T-helper 2 cell treated with Interferon-gamma antibody and Interleukin-4, amounts not matched to agents 5 μg/mL and 100 μg/mL, for 36 hours (primary cell): ENCODE measurements at regions not wholly inside any gene's neighbourhood (a gene's known extent, or its start where the extent isn't known, plus 50 kb on each side); places are given as distances from the start of the nearest gene placed in this dataset.

Experiments used
- DNase-seq: peaks from one replicate; pipeline ENCODE4 v3.0.0; 2021; ENCODE audit warnings: low spot score
- H3K27ac Mint-ChIP-seq: one replicate; pipeline ENCODE4 v1.8.0; 2021; ENCODE audit warnings: mild to moderate bottlenecking, mixed read lengths
- H3K27me3 Mint-ChIP-seq: one replicate; pipeline ENCODE4 v1.8.0; 2021; ENCODE audit warnings: low read depth, mixed read lengths
- H3K36me3 Mint-ChIP-seq: one replicate; pipeline ENCODE4 v1.8.0; 2021; ENCODE audit warnings: low read depth, mixed read lengths
- H3K4me1 Mint-ChIP-seq: one replicate; pipeline ENCODE4 v1.8.0; 2021; ENCODE audit warnings: low read depth, mixed read lengths
- H3K4me3 Mint-ChIP-seq: one replicate; pipeline ENCODE4 v1.8.0; 2022; ENCODE audit warnings: mild to moderate bottlenecking, moderate library complexity, mixed read lengths
- H3K9me3 Mint-ChIP-seq: one replicate; pipeline ENCODE4 v1.8.0; 2021; ENCODE audit warnings: mixed read lengths

GRCh38 chr2:9071584-9072124 is 68.2 kb upstream of the MBOAT2 start:
- no peak overlapping the region for H3K27ac Mint-ChIP-seq
- no peak for DNase-seq

GRCh38 chr2:9071032-9071431 is 67.5 kb upstream of the MBOAT2 start:
- no peak overlapping the region for H3K27ac Mint-ChIP-seq
- H3K27me3 Mint-ChIP-seq = peaks cover 8% of the 10 kb centered on the region
- peaks cover 1% of the 10 kb centered on the region for H3K36me3 Mint-ChIP-seq
- no peak overlapping the region for H3K4me3 Mint-ChIP-seq
- peaks cover 8% of the 10 kb centered on the region for H3K9me3 Mint-ChIP-seq
- H3K4me1 Mint-ChIP-seq = no peaks in the 10 kb centered on the region
- no peak for DNase-seq

More at GRCh38 chr2:9071584-9072124, 68.2 kb upstream of the MBOAT2 start:
- H3K4me3 Mint-ChIP-seq = no peak overlapping the region
- H3K9me3 Mint-ChIP-seq = peaks cover 3% of the 10 kb centered on the region
- no peaks in the 10 kb centered on the region for H3K36me3 Mint-ChIP-seq
- H3K4me1 Mint-ChIP-seq = no peaks in the 10 kb centered on the region
- peaks cover 8% of the 10 kb centered on the region for H3K27me3 Mint-ChIP-seq

- Mint-ChIP-seq H3K9me3 (peaks cover 17% of the 10 kb centered on the region), H3K27ac (no peak overlapping the region), H3K4me1 (no peaks in the 10 kb centered on the region), H3K27me3 (peaks cover 9% of the 10 kb centered on the region), H3K36me3 (peaks cover 1% of the 10 kb centered on the region), H3K4me3 (no peak overlapping the region)
- DNase-seq = no peak
Measured at GRCh38 chr2:9069543-9069942, 66.1 kb upstream of the MBOAT2 start.

- Mint-ChIP-seq H3K4me1 (no peaks in the 10 kb centered on the region), H3K27ac (no peak overlapping the region), H3K9me3 (peaks cover 17% of the 10 kb centered on the region), H3K36me3 (peaks cover 1% of the 10 kb centered on the region), H3K27me3 (peaks cover 16% of the 10 kb centered on the region), H3K4me3 (no peak overlapping the region)
- DNase-seq = no peak
Measured at GRCh38 chr2:9065901-9066300, 62.4 kb upstream of the MBOAT2 start.

GRCh38 chr2:9063023-9063606 is 59.6 kb upstream of the MBOAT2 start:
- no peaks in the 10 kb centered on the region for H3K4me1 Mint-ChIP-seq
- peaks cover 1% of the 10 kb centered on the region for H3K36me3 Mint-ChIP-seq
- no peak for DNase-seq
- H3K27ac Mint-ChIP-seq = no peak overlapping the region
- H3K9me3 Mint-ChIP-seq = peaks cover 17% of the 10 kb centered on the region
- peaks cover 12% of the 10 kb centered on the region for H3K27me3 Mint-ChIP-seq
- no peak overlapping the region for H3K4me3 Mint-ChIP-seq

- H3K27me3 Mint-ChIP-seq = peaks cover 12% of the 10 kb centered on the region
- H3K27ac Mint-ChIP-seq = no peak overlapping the region
- H3K9me3 Mint-ChIP-seq = peaks cover 7% of the 10 kb centered on the region
- DNase-seq = no peak
- H3K4me3 Mint-ChIP-seq = no peak overlapping the region
- H3K36me3 Mint-ChIP-seq = no peaks in the 10 kb centered on the region
- peaks cover under 1% of the 10 kb centered on the region for H3K4me1 Mint-ChIP-seq
Measured at GRCh38 chr2:9060819-9061218, 57.3 kb upstream of the MBOAT2 start.

GRCh38 chr2:9057939-9058761 is 54.7 kb upstream of the MBOAT2 start:
- H3K4me3 Mint-ChIP-seq = no peak overlapping the region
- no peak overlapping the region for H3K27ac Mint-ChIP-seq
- DNase-seq = no peak
- peaks cover 1% of the 10 kb centered on the region for H3K36me3 Mint-ChIP-seq
- peaks cover 6% of the 10 kb centered on the region for H3K4me1 Mint-ChIP-seq
- H3K27me3 Mint-ChIP-seq = peaks cover 13% of the 10 kb centered on the region
- H3K9me3 Mint-ChIP-seq = peaks cover 9% of the 10 kb centered on the region

GRCh38 chr2:9055471-9055870 is 52.0 kb upstream of the MBOAT2 start:
- peaks cover 11% of the 10 kb centered on the region for H3K27me3 Mint-ChIP-seq
- H3K27ac Mint-ChIP-seq = no peak overlapping the region
- no peak for DNase-seq
- peaks cover 1% of the 10 kb centered on the region for H3K36me3 Mint-ChIP-seq
- peaks cover 9% of the 10 kb centered on the region for H3K9me3 Mint-ChIP-seq
- peaks cover 14% of the 10 kb centered on the region for H3K4me1 Mint-ChIP-seq
- H3K4me3 Mint-ChIP-seq = no peak overlapping the region

GRCh38 chr2:9053534-9053931 is 50.0 kb upstream of the MBOAT2 start:
- H3K4me1 Mint-ChIP-seq = peaks cover 14% of the 10 kb centered on the region

More at GRCh38 chr2:9053534-9053931, 50.0 kb upstream of the MBOAT2 start:
- Mint-ChIP-seq H3K9me3 (peaks cover 9% of the 10 kb centered on the region), H3K27me3 (peaks cover 8% of the 10 kb centered on the region), H3K36me3 (peaks cover 1% of the 10 kb centered on the region), H3K4me3 (no peak overlapping the region), H3K27ac (no peak overlapping the region)
- DNase-seq = no peak
